ENCODE measurements at regions not wholly inside any gene's neighbourhood (a gene's known extent, or its start where the extent isn't known, plus 50 kb on each side); places are given as distances from the start of the nearest gene placed in this dataset.

- TF ChIP-seq EP300 (IDR thresholded peaks at IDR 0.05) (no peak), POLR2AphosphoS5 (IDR thresholded peaks at IDR 0.05) (no peak)
- TF ChIP-seq, protein P1, sequence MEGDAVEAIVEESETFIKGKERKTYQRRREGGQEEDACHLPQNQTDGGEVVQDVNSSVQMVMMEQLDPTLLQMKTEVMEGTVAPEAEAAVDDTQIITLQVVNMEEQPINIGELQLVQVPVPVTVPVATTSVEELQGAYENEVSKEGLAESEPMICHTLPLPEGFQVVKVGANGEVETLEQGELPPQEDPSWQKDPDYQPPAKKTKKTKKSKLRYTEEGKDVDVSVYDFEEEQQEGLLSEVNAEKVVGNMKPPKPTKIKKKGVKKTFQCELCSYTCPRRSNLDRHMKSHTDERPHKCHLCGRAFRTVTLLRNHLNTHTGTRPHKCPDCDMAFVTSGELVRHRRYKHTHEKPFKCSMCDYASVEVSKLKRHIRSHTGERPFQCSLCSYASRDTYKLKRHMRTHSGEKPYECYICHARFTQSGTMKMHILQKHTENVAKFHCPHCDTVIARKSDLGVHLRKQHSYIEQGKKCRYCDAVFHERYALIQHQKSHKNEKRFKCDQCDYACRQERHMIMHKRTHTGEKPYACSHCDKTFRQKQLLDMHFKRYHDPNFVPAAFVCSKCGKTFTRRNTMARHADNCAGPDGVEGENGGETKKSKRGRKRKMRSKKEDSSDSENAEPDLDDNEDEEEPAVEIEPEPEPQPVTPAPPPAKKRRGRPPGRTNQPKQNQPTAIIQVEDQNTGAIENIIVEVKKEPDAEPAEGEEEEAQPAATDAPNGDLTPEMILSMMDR (IDR thresholded peaks at IDR 0.05) = no peak
Observed at GRCh38 chr9:71483436-71483835, 284.9 kb downstream of the CEMIP2 start.
